ENCODE measurements at regions not wholly inside any gene's neighbourhood (a gene's known extent, or its start where the extent isn't known, plus 50 kb on each side); places are given as distances from the start of the nearest gene placed in this dataset.

DNA sequence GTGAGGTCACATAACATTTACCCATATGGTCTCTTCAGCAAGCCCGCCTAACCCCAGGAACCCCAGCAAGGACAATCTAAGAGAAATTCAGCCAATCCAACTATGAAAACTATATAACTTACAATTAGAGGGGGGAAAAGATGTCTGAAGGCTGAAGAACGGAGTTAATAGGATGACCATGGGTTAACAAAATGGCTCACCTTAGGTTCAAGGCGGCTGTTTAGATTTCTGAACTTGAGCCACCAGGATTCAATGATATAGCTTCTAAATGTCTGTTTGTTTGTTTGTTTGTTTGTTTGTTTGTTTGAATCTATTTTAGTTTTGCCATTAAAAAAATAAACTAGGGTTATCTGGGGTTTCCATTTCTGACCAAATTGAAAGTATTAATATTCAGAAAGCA, 109.8 kb upstream of the ZC3H12C start:
- TF ChIP-seq POLR2A (IDR thresholded peaks at IDR 0.05; ENCODE audit: low read depth, low read length) (no peak), POLR2AphosphoS5 (IDR thresholded peaks at IDR 0.05; ENCODE audit: low read depth, low read length) (no peak), TAF1 (IDR thresholded peaks at IDR 0.05; ENCODE audit: low read depth, low read length) (no peak), PAX5 (IDR thresholded peaks at IDR 0.05; ENCODE audit: insufficient read depth, low read length, severe bottlenecking) (no peak), POU2F2 (IDR thresholded peaks at IDR 0.05; ENCODE audit: low read depth, low read length) (no peak), SPI1 (IDR thresholded peaks at IDR 0.05; ENCODE audit: low read depth, low read length) (no peak)
